GM23338 (cell line): ENCODE measurements at regions not wholly inside any gene's neighbourhood (a gene's known extent, or its start where the extent isn't known, plus 50 kb on each side); places are given as distances from the start of the nearest gene placed in this dataset.

Source experiments
- ATAC-seq: fragments of 200-7000 bp; cut with Tn5 transposase; 3 replicates; pipeline ENCODE4 v1.9.1; 2020
- DNase-seq: peaks from one replicate; pipeline ENCODE4 v3.0.0-alpha.2; 2015; ENCODE audit warnings: low spot score
- H2AFZ ChIP-seq: fragments of 200-600 bp; sonication (generic); 2 replicates; pipeline ENCODE4 v1.8.0; 2016; ENCODE audit warnings: antibody characterized with exemption, mild to moderate bottlenecking, moderate library complexity
- H3F3A ChIP-seq: fragments of 200-600 bp; sonication (generic); replicated peaks from 2 replicates; pipeline ENCODE4 v1.8.0; 2017; ENCODE audit warnings: antibody characterized with exemption, mixed run types, low read depth
- H3K27ac ChIP-seq: fragments of 200-600 bp; sonication (generic); 2 replicates; pipeline ENCODE4 v1.6.1; 2016; ENCODE audit warnings: low read depth
- H3K27me3 ChIP-seq: fragments of 200-600 bp; sonication (generic); 2 replicates; pipeline ENCODE4 v1.8.0; 2016; ENCODE audit warnings: mild to moderate bottlenecking, mixed run types, moderate library complexity; ENCODE audit not compliant: insufficient read depth
- H3K36me3 ChIP-seq: fragments of 200-600 bp; sonication (generic); 2 replicates; pipeline ENCODE4 v1.8.0; 2016; ENCODE audit warnings: mild to moderate bottlenecking; ENCODE audit not compliant: insufficient read depth
- H3K4me1 ChIP-seq: fragments of 200-600 bp; sonication (generic); 2 replicates; pipeline ENCODE4 v1.8.0; 2016; ENCODE audit warnings: mild to moderate bottlenecking, moderate library complexity; ENCODE audit not compliant: insufficient read depth
- H3K4me2 ChIP-seq: fragments of 200-600 bp; sonication (generic); 2 replicates; pipeline ENCODE4 v1.7.1; 2017; ENCODE audit warnings: mixed run types
- H3K4me3 ChIP-seq: fragments of 200-600 bp; sonication (generic); 2 replicates; pipeline ENCODE4 v1.6.1; 2016; ENCODE audit warnings: mixed run types
- H3K79me2 ChIP-seq: fragments of 200-600 bp; sonication (generic); replicated peaks from 2 replicates; pipeline ENCODE4 v1.8.0; 2017; ENCODE audit warnings: mild to moderate bottlenecking; ENCODE audit not compliant: insufficient read depth
- H3K9me2 ChIP-seq: fragments of 200-600 bp; sonication (generic); 2 replicates; pipeline ENCODE4 v1.8.0; 2017; ENCODE audit not compliant: insufficient read depth
- H4K20me1 ChIP-seq: fragments of 200-600 bp; sonication (generic); replicated peaks from 2 replicates; pipeline ENCODE4 v1.8.0; 2017; ENCODE audit warnings: mild to moderate bottlenecking; ENCODE audit not compliant: insufficient read depth
- H3K27ac Mint-ChIP-seq: 2 replicates; pipeline ENCODE4 v1.8.0; 2020; ENCODE audit warnings: inconsistent platforms, mild to moderate bottlenecking, moderate library complexity, mixed read lengths
- H3K27me3 Mint-ChIP-seq: 3 replicates; pipeline ENCODE4 v1.8.0; 2022; ENCODE audit warnings: low read depth, mild to moderate bottlenecking, moderate library complexity, mixed read lengths, inconsistent platforms; ENCODE audit not compliant: insufficient read depth, poor library complexity
- H3K36me3 Mint-ChIP-seq: 3 replicates; pipeline ENCODE4 v1.8.0; 2021; ENCODE audit warnings: low read depth, mild to moderate bottlenecking, inconsistent platforms, moderate library complexity, mixed read lengths
- H3K4me1 Mint-ChIP-seq: 3 replicates; pipeline ENCODE4 v1.8.0; 2020; ENCODE audit warnings: mild to moderate bottlenecking, inconsistent platforms, mixed read lengths
- H3K4me3 Mint-ChIP-seq: 3 replicates; pipeline ENCODE4 v1.8.0; 2021; ENCODE audit warnings: moderate library complexity, mild to moderate bottlenecking, inconsistent platforms, mixed read lengths
- H3K9me3 Mint-ChIP-seq: 3 replicates; pipeline ENCODE4 v1.8.0; 2020; ENCODE audit warnings: moderate library complexity, mild to moderate bottlenecking, inconsistent platforms, mixed read lengths
- CTCF ChIP-seq, 2 experiments: fragments of 200-600 bp in 1 of 2; sonication (generic) in 1 of 2; conservative IDR thresholded peaks; 2 replicates each; pipeline versions ENCODE4 v1.5.1 to v1.6.1; 2016 to 2017; ENCODE audit warnings: antibody characterized with exemption in 2 of 2, low read depth in 2 of 2, mild to moderate bottlenecking in 2 of 2, moderate library complexity in 1 of 2
- EZH2 ChIP-seq: fragments of 200-600 bp; sonication (generic); IDR thresholded peaks from one replicate; pipeline ENCODE4 v1.8.0; 2017; ENCODE audit warnings: antibody characterized with exemption, mild to moderate bottlenecking, low read depth; ENCODE audit not compliant: unreplicated experiment
- EZH2phosphoT487 ChIP-seq: fragments of 200-600 bp; sonication (generic); IDR thresholded peaks from one replicate; pipeline ENCODE4 v1.8.1; 2018; ENCODE audit warnings: antibody characterized with exemption; ENCODE audit not compliant: unreplicated experiment
- JUNB ChIP-seq: IDR thresholded peaks from one replicate; pipeline ENCODE4 v1.6.1; 2016; ENCODE audit warnings: antibody characterized with exemption; ENCODE audit not compliant: unreplicated experiment
- NANOG ChIP-seq: IDR thresholded peaks from 2 replicates; pipeline ENCODE4 v1.6.1; 2016; ENCODE audit warnings: antibody characterized with exemption, borderline replicate concordance
- STAT1 ChIP-seq: IDR thresholded peaks from one replicate; pipeline ENCODE4 v1.6.1; 2016; ENCODE audit warnings: antibody characterized with exemption; ENCODE audit not compliant: unreplicated experiment
- ZNF114 ChIP-seq: fragments of 250-450 bp; sonication (Bioruptor Pico); IDR thresholded peaks from 2 replicates; pipeline ENCODE4 v1.5.0; 2020; ENCODE audit warnings: mild to moderate bottlenecking, moderate library complexity
- ZNF331 ChIP-seq: fragments of 250-450 bp; sonication (Bioruptor Pico); IDR thresholded peaks from 2 replicates; pipeline ENCODE4 v1.5.0; 2020; ENCODE audit warnings: low read depth, mild to moderate bottlenecking, moderate library complexity
- TF ChIP-seq, protein P1 (sequence below): IDR thresholded peaks from 2 replicates; pipeline ENCODE4 v1.6.1; 2016; ENCODE audit warnings: antibody characterized with exemption
- TF ChIP-seq, protein P2 (sequence below): IDR thresholded peaks from one replicate; pipeline ENCODE4 v1.6.1; 2018; ENCODE audit warnings: antibody characterized with exemption; ENCODE audit not compliant: unreplicated experiment

DNA sequence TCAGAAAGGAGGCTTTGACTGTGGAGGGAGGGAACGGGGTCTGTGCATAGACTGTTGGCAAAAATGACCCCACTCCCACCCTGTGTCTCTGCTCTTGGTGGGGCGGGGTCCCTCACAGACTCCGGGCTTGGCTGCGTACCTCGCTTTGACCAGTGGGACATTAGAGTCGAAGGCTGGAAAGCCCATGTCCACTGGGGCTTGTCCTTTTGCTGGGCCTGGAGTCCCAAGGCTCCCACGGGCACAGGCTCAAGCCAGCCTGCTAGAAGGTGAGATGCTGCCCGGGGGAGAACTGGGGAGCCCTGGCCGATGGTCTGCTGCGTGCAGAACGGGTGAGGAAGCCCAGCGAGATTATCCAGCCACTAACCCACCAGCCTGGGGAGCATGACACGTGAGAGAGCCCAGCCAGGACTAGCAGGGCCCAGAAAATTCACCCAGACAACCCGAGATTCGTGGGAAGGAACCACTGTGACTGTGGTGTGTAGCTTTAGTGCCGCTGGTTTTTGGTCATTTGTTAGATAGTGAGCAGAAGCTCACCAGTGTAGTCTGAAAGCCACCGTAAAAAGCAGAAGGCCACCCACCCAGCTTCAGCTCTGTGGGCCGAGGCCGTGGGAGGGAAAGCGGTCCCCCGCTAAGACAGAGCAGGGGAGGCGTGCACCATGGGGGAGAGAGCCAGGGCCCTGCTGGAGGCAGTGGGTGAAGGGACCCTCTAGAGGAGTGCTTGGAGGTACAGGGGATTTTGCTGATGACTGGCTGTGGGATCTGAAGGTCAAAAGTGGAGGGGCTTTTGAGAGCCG is 78.3 kb upstream of the C1orf174 start:
- no peaks in the 10 kb centered on the region for H4K20me1 ChIP-seq
- H3K27ac Mint-ChIP-seq = no peak overlapping the region
- no peak overlapping the region for H3K4me3 Mint-ChIP-seq
- peaks cover 88% of the 10 kb centered on the region for H3K9me3 Mint-ChIP-seq
- no peak overlapping the region for H3K4me3 ChIP-seq
- peaks cover 5% of the 10 kb centered on the region; the same call in 1 of the 3 replicates for H3K4me1 Mint-ChIP-seq
- H3K27me3 Mint-ChIP-seq = peaks cover 6% of the 10 kb centered on the region
- no peak for ATAC-seq
- no peaks in the 10 kb centered on the region for H3K4me1 ChIP-seq
- H3K27ac ChIP-seq = no peak overlapping the region
- no peaks in the 10 kb centered on the region for H3K9me2 ChIP-seq
- no peak for TF ChIP-seq EZH2phosphoT487
- no peak for TF ChIP-seq JUNB
- TF ChIP-seq, protein P1, sequence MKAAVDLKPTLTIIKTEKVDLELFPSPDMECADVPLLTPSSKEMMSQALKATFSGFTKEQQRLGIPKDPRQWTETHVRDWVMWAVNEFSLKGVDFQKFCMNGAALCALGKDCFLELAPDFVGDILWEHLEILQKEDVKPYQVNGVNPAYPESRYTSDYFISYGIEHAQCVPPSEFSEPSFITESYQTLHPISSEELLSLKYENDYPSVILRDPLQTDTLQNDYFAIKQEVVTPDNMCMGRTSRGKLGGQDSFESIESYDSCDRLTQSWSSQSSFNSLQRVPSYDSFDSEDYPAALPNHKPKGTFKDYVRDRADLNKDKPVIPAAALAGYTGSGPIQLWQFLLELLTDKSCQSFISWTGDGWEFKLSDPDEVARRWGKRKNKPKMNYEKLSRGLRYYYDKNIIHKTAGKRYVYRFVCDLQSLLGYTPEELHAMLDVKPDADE = no peak
- TF ChIP-seq, protein P2, sequence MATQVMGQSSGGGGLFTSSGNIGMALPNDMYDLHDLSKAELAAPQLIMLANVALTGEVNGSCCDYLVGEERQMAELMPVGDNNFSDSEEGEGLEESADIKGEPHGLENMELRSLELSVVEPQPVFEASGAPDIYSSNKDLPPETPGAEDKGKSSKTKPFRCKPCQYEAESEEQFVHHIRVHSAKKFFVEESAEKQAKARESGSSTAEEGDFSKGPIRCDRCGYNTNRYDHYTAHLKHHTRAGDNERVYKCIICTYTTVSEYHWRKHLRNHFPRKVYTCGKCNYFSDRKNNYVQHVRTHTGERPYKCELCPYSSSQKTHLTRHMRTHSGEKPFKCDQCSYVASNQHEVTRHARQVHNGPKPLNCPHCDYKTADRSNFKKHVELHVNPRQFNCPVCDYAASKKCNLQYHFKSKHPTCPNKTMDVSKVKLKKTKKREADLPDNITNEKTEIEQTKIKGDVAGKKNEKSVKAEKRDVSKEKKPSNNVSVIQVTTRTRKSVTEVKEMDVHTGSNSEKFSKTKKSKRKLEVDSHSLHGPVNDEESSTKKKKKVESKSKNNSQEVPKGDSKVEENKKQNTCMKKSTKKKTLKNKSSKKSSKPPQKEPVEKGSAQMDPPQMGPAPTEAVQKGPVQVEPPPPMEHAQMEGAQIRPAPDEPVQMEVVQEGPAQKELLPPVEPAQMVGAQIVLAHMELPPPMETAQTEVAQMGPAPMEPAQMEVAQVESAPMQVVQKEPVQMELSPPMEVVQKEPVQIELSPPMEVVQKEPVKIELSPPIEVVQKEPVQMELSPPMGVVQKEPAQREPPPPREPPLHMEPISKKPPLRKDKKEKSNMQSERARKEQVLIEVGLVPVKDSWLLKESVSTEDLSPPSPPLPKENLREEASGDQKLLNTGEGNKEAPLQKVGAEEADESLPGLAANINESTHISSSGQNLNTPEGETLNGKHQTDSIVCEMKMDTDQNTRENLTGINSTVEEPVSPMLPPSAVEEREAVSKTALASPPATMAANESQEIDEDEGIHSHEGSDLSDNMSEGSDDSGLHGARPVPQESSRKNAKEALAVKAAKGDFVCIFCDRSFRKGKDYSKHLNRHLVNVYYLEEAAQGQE = no peak
- TF ChIP-seq EZH2 = no peak
- TF ChIP-seq ZNF114 = no peak
- TF ChIP-seq STAT1 = no peak
- no peak for TF ChIP-seq NANOG
- TF ChIP-seq ZNF331 (CRISPR knock-in tag) = no peak
- no peak for TF ChIP-seq CTCF (conservative IDR thresholded peaks at IDR 0.05; ENCODE audit: low read depth in 2 of 2)
- no peaks in the 10 kb centered on the region for H3K27me3 ChIP-seq
- peaks cover 14% of the 10 kb centered on the region; the same call in 2 of the 3 replicates for H3K36me3 Mint-ChIP-seq
- no peak for DNase-seq
- H2AFZ ChIP-seq = no peak overlapping the region
- H3K36me3 ChIP-seq = no peaks in the 10 kb centered on the region
- H3K79me2 ChIP-seq = no peaks in the 10 kb centered on the region
- no peak overlapping the region for H3K4me2 ChIP-seq
- no peaks in the 10 kb centered on the region for H3F3A ChIP-seq
